Calu3 (cell line): ENCODE measurements at regions not wholly inside any gene's neighbourhood (a gene's known extent, or its start where the extent isn't known, plus 50 kb on each side); places are given as distances from the start of the nearest gene placed in this dataset.
A peak's percentile ranks its signal among the peaks of the same experiment; 100 is the strongest.

Experiments used
- BruUV-seq: library from RNA; stranded (reverse); fragments of 400-500 nt; replicated peaks from 2 replicates; lab custom pipeline; 2021; lab: Mats Ljungman, UMichigan
- CTCF ChIA-PET: fragments of 300-600 bp; sonication (Branson Sonifier 250); formaldehyde crosslinking; loops from one replicate; lab custom pipeline; 2022; ENCODE audit warnings: antibody characterized with exemption; lab: Charles Lee
- DNase-seq: peaks from one replicate; pipeline ENCODE4 v3.0.0; 2022
- H3K27ac Mint-ChIP-seq: one replicate; pipeline ENCODE4 v1.8.0; 2022; ENCODE audit warnings: mixed read lengths; ENCODE audit not compliant: unreplicated experiment
- H3K27me3 Mint-ChIP-seq: one replicate; pipeline ENCODE4 v1.8.0; 2022; ENCODE audit warnings: mixed read lengths; ENCODE audit not compliant: unreplicated experiment
- H3K36me3 Mint-ChIP-seq: one replicate; pipeline ENCODE4 v1.8.0; 2022; ENCODE audit warnings: mild to moderate bottlenecking, moderate library complexity, mixed read lengths; ENCODE audit not compliant: insufficient read depth, unreplicated experiment
- H3K4me1 Mint-ChIP-seq: one replicate; pipeline ENCODE4 v1.8.0; 2022; ENCODE audit warnings: mild to moderate bottlenecking, low read depth, mixed read lengths; ENCODE audit not compliant: unreplicated experiment
- H3K4me3 Mint-ChIP-seq: one replicate; pipeline ENCODE4 v1.8.0; 2022; ENCODE audit warnings: mild to moderate bottlenecking, low read depth, moderate library complexity, mixed read lengths; ENCODE audit not compliant: unreplicated experiment
- H3K9me3 Mint-ChIP-seq: one replicate; pipeline ENCODE4 v1.8.0; 2022; ENCODE audit warnings: low read depth, mixed read lengths; ENCODE audit not compliant: unreplicated experiment
- CTCF ChIP-seq: fragments of 200-600 bp; IDR thresholded peaks from one replicate; pipeline ENCODE4 v1.8.0; 2022; ENCODE audit warnings: antibody characterized with exemption; ENCODE audit not compliant: unreplicated experiment
- intact Hi-C: fragments of 100-400 bp; cut with micrococcal nuclease; formaldehyde crosslinking; loops from one replicate; pipeline ENCODE4 v1.10.0; 2022; ENCODE audit not compliant: unreplicated experiment

GRCh38 chr2:171244970-171245782 lies 84.5 kb upstream of the TLK1 start:
- Mint-ChIP-seq H3K4me1 (peaks cover 19% of the 10 kb centered on the region), H3K27me3 (no peaks in the 10 kb centered on the region), H3K27ac (no peak overlapping the region), H3K9me3 (peaks cover 10% of the 10 kb centered on the region), H3K36me3 (no peaks in the 10 kb centered on the region), H3K4me3 (no peak overlapping the region)
- BruUV-seq, result no TSS peak
- intact Hi-C loops, result no loop called here
- TF ChIP-seq CTCF, result no peak
- peak; percentile 30 for DNase-seq
- CTCF ChIA-PET, result no interaction called here

- peaks cover 10% of the 10 kb centered on the region for H3K9me3 Mint-ChIP-seq
- H3K4me1 Mint-ChIP-seq, result peaks cover 19% of the 10 kb centered on the region
- intact Hi-C loops, result no loop called here
- no TSS peak for BruUV-seq
- CTCF ChIA-PET, result interaction anchor here (0.6 kb wide), 1 partner anchor 9 kb away, joined by 3 read pairs; no protein-coding TSS in a partner anchor
- no peak for TF ChIP-seq CTCF
- DNase-seq, result no peak
- H3K4me3 Mint-ChIP-seq, result no peak overlapping the region
- no peak overlapping the region for H3K27ac Mint-ChIP-seq
- H3K27me3 Mint-ChIP-seq, result no peaks in the 10 kb centered on the region
- no peaks in the 10 kb centered on the region for H3K36me3 Mint-ChIP-seq
Measured at GRCh38 chr2:171244466-171244969, 83.8 kb upstream of the TLK1 start.

GRCh38 chr2:171241771-171242170 lies 81.1 kb upstream of the TLK1 start:
- H3K4me3 Mint-ChIP-seq, result no peak overlapping the region
- CTCF ChIA-PET, result no interaction called here
- no peaks in the 10 kb centered on the region for H3K36me3 Mint-ChIP-seq
- BruUV-seq, result no TSS peak
- H3K27ac Mint-ChIP-seq, result no peak overlapping the region
- intact Hi-C loops, result no loop called here
- no peaks in the 10 kb centered on the region for H3K27me3 Mint-ChIP-seq
- no peak for DNase-seq
- peaks cover 10% of the 10 kb centered on the region for H3K9me3 Mint-ChIP-seq
- peaks cover 19% of the 10 kb centered on the region for H3K4me1 Mint-ChIP-seq
- TF ChIP-seq CTCF, result no peak

GRCh38 chr2:171238946-171239345 lies 78.3 kb upstream of the TLK1 start:
- intact Hi-C loops, result no loop called here
- no peak for DNase-seq
- H3K36me3 Mint-ChIP-seq, result no peaks in the 10 kb centered on the region
- H3K9me3 Mint-ChIP-seq, result no peaks in the 10 kb centered on the region
- no peaks in the 10 kb centered on the region for H3K27me3 Mint-ChIP-seq
- CTCF ChIA-PET, result no interaction called here
- no peak for TF ChIP-seq CTCF
- no peak overlapping the region for H3K4me3 Mint-ChIP-seq
- no peaks in the 10 kb centered on the region for H3K4me1 Mint-ChIP-seq
- H3K27ac Mint-ChIP-seq, result no peak overlapping the region
- BruUV-seq, result no TSS peak
